ENCODE measurements at regions not wholly inside any gene's neighbourhood (a gene's known extent, or its start where the extent isn't known, plus 50 kb on each side); places are given as distances from the start of the nearest gene placed in this dataset.

GRCh38 chr6:156334966-156335365 is 442.2 kb upstream of the ARID1B start:
- ATAC-seq (ENCODE audit: low read depth) (no peak), DNase-seq (ENCODE audit: low spot score) (no peak)
- H3K9me3 ChIP-seq (ENCODE audit: severe bottlenecking) = no peaks in the 10 kb centered on the region
- no peaks in the 10 kb centered on the region for H3K36me3 ChIP-seq (ENCODE audit: low read depth)
- no peak for TF ChIP-seq CTCF (IDR thresholded peaks at IDR 0.05; ENCODE audit: poor library complexity, severe bottlenecking)
- no peaks in the 10 kb centered on the region for H3K27me3 ChIP-seq (ENCODE audit: insufficient read depth, poor library complexity, severe bottlenecking)
- H3K4me3 ChIP-seq (ENCODE audit: severe bottlenecking) = no peak overlapping the region
- H3K27ac ChIP-seq (ENCODE audit: poor library complexity, severe bottlenecking) = no peak overlapping the region
- no peaks in the 10 kb centered on the region for H3K4me1 ChIP-seq (ENCODE audit: insufficient read depth, poor library complexity, severe bottlenecking)

- TF ChIP-seq CTCF (IDR thresholded peaks at IDR 0.05; ENCODE audit: poor library complexity, severe bottlenecking) = no peak
- no peak for DNase-seq (ENCODE audit: low spot score)
- Histone ChIP-seq H3K27ac (ENCODE audit: poor library complexity, severe bottlenecking) (no peak overlapping the region), H3K9me3 (ENCODE audit: severe bottlenecking) (no peaks in the 10 kb centered on the region), H3K27me3 (ENCODE audit: insufficient read depth, poor library complexity, severe bottlenecking) (no peaks in the 10 kb centered on the region), H3K4me1 (ENCODE audit: insufficient read depth, poor library complexity, severe bottlenecking) (no peaks in the 10 kb centered on the region), H3K36me3 (ENCODE audit: low read depth) (no peaks in the 10 kb centered on the region), H3K4me3 (ENCODE audit: severe bottlenecking) (no peak overlapping the region)
- no peak for ATAC-seq (ENCODE audit: low read depth)
Measured at GRCh38 chr6:156319707-156320106, 457.5 kb upstream of the ARID1B start.

GRCh38 chr6:156316583-156317125 is 460.5 kb upstream of the ARID1B start:
- Histone ChIP-seq H3K27me3 (ENCODE audit: insufficient read depth, poor library complexity, severe bottlenecking) (peaks cover 4% of the 10 kb centered on the region), H3K9me3 (ENCODE audit: severe bottlenecking) (no peaks in the 10 kb centered on the region), H3K27ac (ENCODE audit: poor library complexity, severe bottlenecking) (no peak overlapping the region), H3K4me1 (ENCODE audit: insufficient read depth, poor library complexity, severe bottlenecking) (no peaks in the 10 kb centered on the region), H3K4me3 (ENCODE audit: severe bottlenecking) (no peak overlapping the region), H3K36me3 (ENCODE audit: low read depth) (no peaks in the 10 kb centered on the region)
- no peak for DNase-seq (ENCODE audit: low spot score)
- ATAC-seq (ENCODE audit: low read depth) = no peak
- TF ChIP-seq CTCF (IDR thresholded peaks at IDR 0.05; ENCODE audit: poor library complexity, severe bottlenecking) = no peak

- H3K36me3 ChIP-seq (ENCODE audit: low read depth) = no peaks in the 10 kb centered on the region
- H3K27ac ChIP-seq (ENCODE audit: poor library complexity, severe bottlenecking) = no peak overlapping the region
- no peak for ATAC-seq (ENCODE audit: low read depth)
- no peaks in the 10 kb centered on the region for H3K4me1 ChIP-seq (ENCODE audit: insufficient read depth, poor library complexity, severe bottlenecking)
- DNase-seq (ENCODE audit: low spot score) = no peak
- H3K4me3 ChIP-seq (ENCODE audit: severe bottlenecking) = no peak overlapping the region
- H3K9me3 ChIP-seq (ENCODE audit: severe bottlenecking) = no peaks in the 10 kb centered on the region
- H3K27me3 ChIP-seq (ENCODE audit: insufficient read depth, poor library complexity, severe bottlenecking) = peaks cover 4% of the 10 kb centered on the region
- TF ChIP-seq CTCF (IDR thresholded peaks at IDR 0.05; ENCODE audit: poor library complexity, severe bottlenecking) = no peak
Measured at GRCh38 chr6:156315146-156315545, 462.0 kb upstream of the ARID1B start.

GRCh38 chr6:156313037-156313436 is 464.1 kb upstream of the ARID1B start:
- Histone ChIP-seq H3K9me3 (ENCODE audit: severe bottlenecking) (no peaks in the 10 kb centered on the region), H3K27me3 (ENCODE audit: insufficient read depth, poor library complexity, severe bottlenecking) (peaks cover 4% of the 10 kb centered on the region), H3K36me3 (ENCODE audit: low read depth) (no peaks in the 10 kb centered on the region), H3K4me3 (ENCODE audit: severe bottlenecking) (no peak overlapping the region), H3K4me1 (ENCODE audit: insufficient read depth, poor library complexity, severe bottlenecking) (no peaks in the 10 kb centered on the region), H3K27ac (ENCODE audit: poor library complexity, severe bottlenecking) (no peak overlapping the region)
- no peak for DNase-seq (ENCODE audit: low spot score)
- TF ChIP-seq CTCF (IDR thresholded peaks at IDR 0.05; ENCODE audit: poor library complexity, severe bottlenecking) = no peak
- ATAC-seq (ENCODE audit: low read depth) = no peak

All from RWPE2 (cell line).